ENCODE measurements at regions not wholly inside any gene's neighbourhood (a gene's known extent, or its start where the extent isn't known, plus 50 kb on each side); places are given as distances from the start of the nearest gene placed in this dataset.

DNA sequence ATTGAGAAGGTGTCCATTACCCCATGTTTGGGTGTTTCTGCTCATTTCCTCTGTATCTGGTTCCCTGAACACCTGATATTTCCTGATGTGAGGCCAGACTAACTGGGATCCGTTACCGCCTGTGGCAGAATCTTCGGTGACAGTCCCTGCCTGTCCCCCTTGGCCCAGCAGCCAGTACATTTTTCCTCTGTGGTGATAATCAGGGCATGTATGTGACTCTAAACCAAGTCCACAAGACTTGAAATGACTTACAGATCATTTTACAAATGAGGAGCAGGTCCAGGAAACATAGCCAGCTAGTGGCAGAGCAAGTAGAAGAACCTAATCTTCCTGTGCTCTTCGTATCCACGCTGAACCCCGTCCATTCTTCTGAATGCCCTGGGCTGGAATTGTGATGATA is 143.5 kb upstream of the IPO9 start:
- Mint-ChIP-seq H3K4me3 (ENCODE audit: unreplicated experiment) (no peak overlapping the region), H3K36me3 (ENCODE audit: low read depth, unreplicated experiment) (peaks cover 7% of the 10 kb centered on the region)

GRCh38 chr1:201686714-201687455 is 142.1 kb upstream of the IPO9 start:
- no peaks in the 10 kb centered on the region for H3K9me3 Mint-ChIP-seq (ENCODE audit: unreplicated experiment)
- H3K27me3 Mint-ChIP-seq (ENCODE audit: unreplicated experiment), result peaks cover 2% of the 10 kb centered on the region
- H3K36me3 Mint-ChIP-seq (ENCODE audit: low read depth, unreplicated experiment), result peaks cover 10% of the 10 kb centered on the region
- TF ChIP-seq CTCF (IDR thresholded peaks at IDR 0.05; ENCODE audit: unreplicated experiment), result no peak
- peaks cover 21% of the 10 kb centered on the region for H3K4me1 Mint-ChIP-seq (ENCODE audit: unreplicated experiment)
- peak overlapping the region; percentile 24 for H3K27ac Mint-ChIP-seq (ENCODE audit: unreplicated experiment)
- peak overlapping the region; percentile 15 for H3K4me3 Mint-ChIP-seq (ENCODE audit: unreplicated experiment)
- no peak for DNase-seq (ENCODE audit: low spot score)

More for the DNA sequence above, 143.5 kb upstream of the IPO9 start:
- peaks cover 2% of the 10 kb centered on the region for H3K27me3 Mint-ChIP-seq (ENCODE audit: unreplicated experiment)
- H3K9me3 Mint-ChIP-seq (ENCODE audit: unreplicated experiment), result no peaks in the 10 kb centered on the region
- no peak for DNase-seq (ENCODE audit: low spot score)
- TF ChIP-seq CTCF (IDR thresholded peaks at IDR 0.05; ENCODE audit: unreplicated experiment), result no peak
- H3K27ac Mint-ChIP-seq (ENCODE audit: unreplicated experiment), result no peak overlapping the region
- H3K4me1 Mint-ChIP-seq (ENCODE audit: unreplicated experiment), result peaks cover 30% of the 10 kb centered on the region

DNA sequence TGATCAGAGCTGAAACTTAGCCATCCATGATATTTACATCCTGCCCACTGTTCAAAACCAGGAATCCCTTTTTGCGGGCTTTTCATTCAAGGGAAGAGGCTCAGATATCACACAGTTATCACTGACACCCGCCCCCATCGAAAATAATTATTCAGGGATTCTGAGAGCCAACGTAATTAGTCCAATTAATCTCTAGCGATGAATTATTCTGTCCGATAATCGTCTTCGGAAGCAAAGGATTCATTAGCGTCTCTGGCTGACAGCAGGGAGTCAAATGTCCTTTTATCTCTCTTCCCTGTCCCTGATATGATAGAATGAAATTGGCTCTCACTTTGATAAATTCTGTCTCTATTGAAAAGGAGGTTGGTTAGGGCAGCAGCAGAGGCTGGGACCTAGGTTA is 140.4 kb upstream of the IPO9 start:
- H3K36me3 Mint-ChIP-seq (ENCODE audit: low read depth, unreplicated experiment), result peaks cover 10% of the 10 kb centered on the region
- H3K4me1 Mint-ChIP-seq (ENCODE audit: unreplicated experiment), result peaks cover 21% of the 10 kb centered on the region

DNA sequence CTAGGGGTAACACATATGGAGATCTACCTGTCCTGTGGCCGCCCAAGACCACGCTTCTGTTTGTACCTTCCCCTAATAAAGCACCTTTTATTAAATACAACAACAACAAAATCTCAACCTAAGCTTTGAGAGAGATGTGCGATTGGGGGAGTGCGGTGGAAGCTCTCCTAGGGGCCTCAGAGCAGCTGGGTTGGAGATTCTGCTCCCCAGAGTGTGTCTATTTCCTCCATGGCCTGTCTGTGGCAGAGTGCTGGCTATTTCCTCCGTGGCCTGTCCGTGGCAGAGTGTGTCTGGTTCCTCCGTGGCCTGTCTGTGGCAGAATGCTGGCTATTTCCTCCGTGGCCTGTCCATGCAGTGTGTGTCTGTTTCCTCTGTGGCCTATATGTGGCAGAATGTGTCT is 139.3 kb upstream of the IPO9 start:
- DNase-seq (ENCODE audit: low spot score), result no peak
- no peaks in the 10 kb centered on the region for H3K9me3 Mint-ChIP-seq (ENCODE audit: unreplicated experiment)
- H3K4me3 Mint-ChIP-seq (ENCODE audit: unreplicated experiment), result no peak overlapping the region
- no peak for TF ChIP-seq CTCF (IDR thresholded peaks at IDR 0.05; ENCODE audit: unreplicated experiment)
- H3K36me3 Mint-ChIP-seq (ENCODE audit: low read depth, unreplicated experiment), result peaks cover 10% of the 10 kb centered on the region
- H3K4me1 Mint-ChIP-seq (ENCODE audit: unreplicated experiment), result peaks cover 21% of the 10 kb centered on the region
- peaks cover 2% of the 10 kb centered on the region for H3K27me3 Mint-ChIP-seq (ENCODE audit: unreplicated experiment)
- no peak overlapping the region for H3K27ac Mint-ChIP-seq (ENCODE audit: unreplicated experiment)

More for the DNA sequence above, 140.4 kb upstream of the IPO9 start:
- no peak for TF ChIP-seq CTCF (IDR thresholded peaks at IDR 0.05; ENCODE audit: unreplicated experiment)
- peaks cover 2% of the 10 kb centered on the region for H3K27me3 Mint-ChIP-seq (ENCODE audit: unreplicated experiment)
- H3K9me3 Mint-ChIP-seq (ENCODE audit: unreplicated experiment), result no peaks in the 10 kb centered on the region
- H3K4me3 Mint-ChIP-seq (ENCODE audit: unreplicated experiment), result no peak overlapping the region
- no peak for DNase-seq (ENCODE audit: low spot score)
- no peak overlapping the region for H3K27ac Mint-ChIP-seq (ENCODE audit: unreplicated experiment)

DNA sequence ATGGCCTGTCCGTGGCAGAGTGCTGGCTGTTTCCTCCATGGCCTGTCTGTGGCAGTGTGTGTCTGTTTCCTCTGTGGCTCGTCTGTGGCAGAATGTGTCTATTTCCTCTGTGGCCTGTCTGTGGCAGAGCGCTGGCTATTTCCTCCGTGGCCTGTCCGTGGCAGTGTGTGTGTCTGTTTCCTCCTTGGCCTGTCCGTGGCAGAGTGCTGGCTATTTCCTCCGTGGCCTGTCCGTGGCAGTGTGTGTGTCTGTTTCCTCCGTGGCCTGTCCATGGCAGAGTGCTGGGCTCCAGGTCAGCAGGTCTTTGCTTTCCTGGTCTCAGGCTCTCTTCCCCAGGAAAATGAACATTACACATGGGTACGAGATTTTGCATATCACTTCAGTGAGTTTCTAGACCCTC is 138.4 kb upstream of the IPO9 start:
- Mint-ChIP-seq H3K36me3 (ENCODE audit: low read depth, unreplicated experiment) (peaks cover 10% of the 10 kb centered on the region), H3K4me3 (ENCODE audit: unreplicated experiment) (peak overlapping the region; percentile 31), H3K27me3 (ENCODE audit: unreplicated experiment) (peaks cover 2% of the 10 kb centered on the region), H3K27ac (ENCODE audit: unreplicated experiment) (no peak overlapping the region), H3K4me1 (ENCODE audit: unreplicated experiment) (peaks cover 17% of the 10 kb centered on the region), H3K9me3 (ENCODE audit: unreplicated experiment) (no peaks in the 10 kb centered on the region)
- no peak for TF ChIP-seq CTCF (IDR thresholded peaks at IDR 0.05; ENCODE audit: unreplicated experiment)
- no peak for DNase-seq (ENCODE audit: low spot score)
